K562 (cell line): ENCODE measurements at regions not wholly inside any gene's neighbourhood (a gene's known extent, or its start where the extent isn't known, plus 50 kb on each side); places are given as distances from the start of the nearest gene placed in this dataset.

Source experiments
- ATAC-seq: fragments of 200-7000 bp; cut with Tn5 transposase; 3 replicates; pipeline ENCODE4 v1.9.1; 2020; ENCODE audit warnings: moderate library complexity
- BruUV-seq: library from RNA; stranded (reverse); fragments of 400-500 nt; replicated peaks from 2 replicates; lab custom pipeline; 2021; lab: Mats Ljungman, UMichigan
- CTCF ChIA-PET: fragments of 300-600 bp; formaldehyde crosslinking; extraction: SDS; loops from one replicate; lab custom pipeline; 2021; ENCODE audit warnings: low intra/inter-chr PET ratio; lab: Yijun Ruan, JAX
- POLR2A ChIA-PET: fragments of 300-600, 350-650 bp; sonication (Branson Sonifier 250); formaldehyde crosslinking; extraction: SDS; loops from one replicate; lab custom pipeline; 2021; ENCODE audit warnings: antibody characterized with exemption, inconsistent platforms; lab: Yijun Ruan, JAX
- DNase-seq, 4 experiments: peaks; one replicate each; pipeline versions ENCODE4 v3.0.0 to v3.0.0-alpha.2; 2011 to 2018; ENCODE audit warnings: low spot score in 3 of 4, mixed read lengths in 3 of 4; ENCODE audit errors: extremely low read depth in 1 of 4
- FAIRE-seq: peaks from 2 replicates; lab custom pipeline; 2011; peaks lifted over from hg19 to GRCh38; lab: Jason Lieb, UNC
- H2AFZ ChIP-seq: 2 replicates; pipeline ENCODE4 v1.6.0; 2011; ENCODE audit warnings: low read depth, low read length, control low read depth, inconsistent platforms
- H3K27ac ChIP-seq: fragments of 200-600 bp; 3 replicates; pipeline ENCODE4 v1.8.0; 2011; ENCODE audit warnings: low read depth, mild to moderate bottlenecking, control low read depth, inconsistent platforms, low read length, moderate library complexity, mixed read lengths; ENCODE audit errors: extremely low read depth
- H3K27me3 ChIP-seq, 2 experiments: fragments of 300-600 bp in 1 of 2; 2 replicates in 1 of 2; 3 replicates in 1 of 2; pipeline versions ENCODE4 v1.6.0 to v1.8.0; 2011; ENCODE audit warnings: inconsistent platforms in 2 of 2, low read length in 2 of 2, mild to moderate bottlenecking in 1 of 2, mixed read lengths in 1 of 2, moderate library complexity in 1 of 2; ENCODE audit not compliant: control insufficient read depth in 2 of 2, insufficient read depth in 2 of 2
- H3K36me3 ChIP-seq: fragments of 300-600 bp; 3 replicates; pipeline ENCODE4 v1.8.0; 2011; ENCODE audit warnings: mild to moderate bottlenecking, low read length, inconsistent platforms; ENCODE audit not compliant: control insufficient read depth, insufficient read depth
- H3K4me1 ChIP-seq, 2 experiments: fragments of 200-600 bp in 1 of 2; replicated peaks in 1 of 2; 2 replicates in 1 of 2; 3 replicates in 1 of 2; pipeline versions ENCODE4 v1.5.1 to v1.8.0; 2011; ENCODE audit warnings: inconsistent platforms in 2 of 2, low read length in 2 of 2, mild to moderate bottlenecking in 1 of 2, mixed read lengths in 1 of 2, moderate library complexity in 1 of 2; ENCODE audit not compliant: control insufficient read depth in 2 of 2, insufficient read depth in 2 of 2
- H3K4me2 ChIP-seq: 2 replicates; pipeline ENCODE4 v1.6.1; 2011; ENCODE audit warnings: low read length, control low read depth, inconsistent platforms, mixed read lengths; ENCODE audit not compliant: insufficient read depth
- H3K4me3 ChIP-seq: fragments of 200-600 bp; sonication (generic), shearing (Covaris generic); 2 replicates; pipeline ENCODE4 v1.5.1; 2016; ENCODE audit warnings: control low read depth, inconsistent platforms
- H3K79me2 ChIP-seq: fragments of 200-600 bp; 3 replicates; pipeline ENCODE4 v1.8.0; 2011; ENCODE audit warnings: low read length, inconsistent platforms; ENCODE audit not compliant: control insufficient read depth, insufficient read depth
- H3K9ac ChIP-seq, 2 experiments: 2 replicates each; pipeline versions ENCODE4 v1.6.0 to v1.6.1; 2011; ENCODE audit warnings: low read depth in 2 of 2, low read length in 2 of 2, control low read depth in 1 of 2, inconsistent platforms in 1 of 2, mild to moderate bottlenecking in 1 of 2, mixed read lengths in 1 of 2; ENCODE audit not compliant: insufficient read depth in 1 of 2
- H3K9me1 ChIP-seq: one replicate; pipeline ENCODE4 v1.6.0; 2011; ENCODE audit warnings: inconsistent platforms, mild to moderate bottlenecking, low read length, moderate library complexity; ENCODE audit not compliant: control insufficient read depth, insufficient read depth
- H3K9me3 ChIP-seq: replicated peaks from 2 replicates; pipeline ENCODE4 v1.5.1; 2011; ENCODE audit warnings: low read depth, low read length, inconsistent platforms; ENCODE audit not compliant: control insufficient read depth, insufficient read depth
- H4K20me1 ChIP-seq: replicated peaks from 2 replicates; pipeline ENCODE4 v1.6.1; 2011; ENCODE audit warnings: low read length, inconsistent platforms, mixed read lengths; ENCODE audit not compliant: control insufficient read depth, insufficient read depth
- BRCA1 ChIP-seq, 2 experiments: fragments of 450-650 bp in 1 of 2; sonication (generic) in 1 of 2; formaldehyde crosslinking in 1 of 2; IDR thresholded peaks; 2 replicates each; pipeline versions ENCODE4 v1.5.0 to v1.6.1; 2017 to 2020; ENCODE audit warnings: mild to moderate bottlenecking in 1 of 2, missing genetic modification reagents in 1 of 2
- CCAR2 ChIP-seq: fragments of 200-400 bp; formaldehyde crosslinking; IDR thresholded peaks from 2 replicates; pipeline ENCODE4 v1.6.1; 2017; ENCODE audit warnings: mild to moderate bottlenecking, low read depth, low read length
- CREM ChIP-seq: IDR thresholded peaks from 2 replicates; pipeline ENCODE4 v1.6.1; 2014; ENCODE audit warnings: antibody characterized with exemption, low read depth
- FOXK1 ChIP-seq: sonication (generic); formaldehyde crosslinking; IDR thresholded peaks from 2 replicates; pipeline ENCODE4 v1.8.0; 2022; ENCODE audit warnings: missing genetic modification reagents, mild to moderate bottlenecking, borderline replicate concordance
- HDAC3 ChIP-seq: fragments of 450-650 bp; IDR thresholded peaks from 2 replicates; pipeline ENCODE4 v1.6.1; 2018; ENCODE audit warnings: borderline replicate concordance, mild to moderate bottlenecking, moderate library complexity; ENCODE audit not compliant: partially characterized antibody
- PHTF2 ChIP-seq: fragments of 250-450 bp; sonication (Bioruptor Pico); IDR thresholded peaks from 2 replicates; pipeline ENCODE4 v1.5.0; 2021; ENCODE audit warnings: mild to moderate bottlenecking
- POLR2AphosphoS2 ChIP-seq: IDR thresholded peaks from 2 replicates; pipeline ENCODE4 v1.6.1; 2012; ENCODE audit warnings: low read length, improper control_type of control experiment
- RB1 ChIP-seq: fragments of 450-650 bp; IDR thresholded peaks from 2 replicates; pipeline ENCODE4 v1.6.1; 2017; ENCODE audit warnings: low read depth, mild to moderate bottlenecking
- RHOXF2B ChIP-seq: fragments of 250-450 bp; sonication (Bioruptor Pico); conservative IDR thresholded peaks from 2 replicates; pipeline ENCODE4 v1.5.1; 2021
- STAT5A ChIP-seq: IDR thresholded peaks from 2 replicates; pipeline ENCODE4 v1.6.1; 2012; ENCODE audit warnings: low read length, inconsistent platforms, borderline replicate concordance
- VEZF1 ChIP-seq: fragments of 200-800 bp; sonication (Bioruptor generic); IDR thresholded peaks from 2 replicates; pipeline ENCODE4 v1.6.1; 2017; ENCODE audit warnings: missing genetic modification characterization, missing compliant biosample characterization
- WGBS: fragments of 100-300 bp; shearing (Covaris generic); methylation state at CpG from one replicate; pipeline ENCODE4 v1.1.6; 2016; ENCODE audit warnings: low coverage, mixed read lengths; ENCODE audit not compliant: insufficient coverage; ENCODE audit errors: missing lambda C conversion rate; 5-methylcytosine and 5-hydroxymethylcytosine counted together
- in situ Hi-C: fragments of 300-500 bp; cut with MboI; formaldehyde crosslinking; loops from 4 replicates; pipeline ENCODE4 v1.15.0; 2018; ENCODE audit warnings: inconsistent platforms, mixed read lengths
- intact Hi-C: fragments of 100-400 bp; cut with micrococcal nuclease; formaldehyde crosslinking; loops from 2 replicates; pipeline ENCODE4 v1.14.2; 2022
- TF ChIP-seq, protein P1 (sequence below): fragments of 250-450 bp; sonication (Bioruptor Pico); IDR thresholded peaks from 2 replicates; pipeline ENCODE4 v1.4.0; 2020; ENCODE audit warnings: mild to moderate bottlenecking, moderate library complexity

GRCh38 chr10:111493024-111493625, 416.3 kb downstream of the ADRA2A start:
- ChIA-PET CTCF (interaction anchor here (0.6 kb wide), 1 partner anchor 979 kb away, joined by 3 read pairs; no protein-coding TSS in a partner anchor), POLR2A (no interaction called here)
- no TSS peak for BruUV-seq
- no peak for FAIRE-seq
- in situ Hi-C loops = no loop called here
- H2AFZ ChIP-seq = no peak overlapping the region
- no peak overlapping the region for H3K4me2 ChIP-seq
- intact Hi-C loops = no loop called here
- no peak overlapping the region for H3K9ac ChIP-seq
- no peaks in the 10 kb centered on the region for H3K9me1 ChIP-seq
- no CpG with 5 or more reads among the region's 2 CpGs for WGBS
- no peak overlapping the region for H3K4me3 ChIP-seq
- no peaks in the 10 kb centered on the region for H3K27me3 ChIP-seq
- no peak for ATAC-seq
- no peaks in the 10 kb centered on the region for H3K79me2 ChIP-seq
- TF ChIP-seq CCAR2 = no peak
- TF ChIP-seq, protein P1, sequence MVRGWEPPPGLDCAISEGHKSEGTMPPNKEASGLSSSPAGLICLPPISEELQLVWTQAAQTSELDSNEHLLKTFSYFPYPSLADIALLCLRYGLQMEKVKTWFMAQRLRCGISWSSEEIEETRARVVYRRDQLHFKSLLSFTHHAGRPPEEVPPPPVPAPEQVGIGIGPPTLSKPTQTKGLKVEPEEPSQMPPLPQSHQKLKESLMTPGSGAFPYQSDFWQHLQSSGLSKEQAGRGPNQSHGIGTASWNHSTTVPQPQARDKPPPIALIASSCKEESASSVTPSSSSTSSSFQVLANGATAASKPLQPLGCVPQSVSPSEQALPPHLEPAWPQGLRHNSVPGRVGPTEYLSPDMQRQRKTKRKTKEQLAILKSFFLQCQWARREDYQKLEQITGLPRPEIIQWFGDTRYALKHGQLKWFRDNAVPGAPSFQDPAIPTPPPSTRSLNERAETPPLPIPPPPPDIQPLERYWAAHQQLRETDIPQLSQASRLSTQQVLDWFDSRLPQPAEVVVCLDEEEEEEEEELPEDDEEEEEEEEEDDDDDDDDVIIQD = no peak
- DNase-seq = no peak
- no peaks in the 10 kb centered on the region for H3K4me1 ChIP-seq
- no peaks in the 10 kb centered on the region; the same call in 1 of the 2 replicates for H3K9me3 ChIP-seq
- H4K20me1 ChIP-seq = no peaks in the 10 kb centered on the region
- H3K36me3 ChIP-seq = no peaks in the 10 kb centered on the region
- no peak overlapping the region for H3K27ac ChIP-seq

GRCh38 chr10:111498560-111498959, 421.7 kb downstream of the ADRA2A start:
- no TSS peak for BruUV-seq
- FAIRE-seq (no peak), DNase-seq (no peak), ATAC-seq (no peak)
- intact Hi-C loops = no loop called here
- 0% methylated on average over 1 of the region's 1 CpG for WGBS
- Histone ChIP-seq H3K9ac (no peak overlapping the region), H3K4me3 (no peak overlapping the region), H3K27ac (no peak overlapping the region), H3K36me3 (no peaks in the 10 kb centered on the region), H3K79me2 (no peaks in the 10 kb centered on the region), H3K4me2 (no peak overlapping the region), H3K9me3 (no peaks in the 10 kb centered on the region), H4K20me1 (no peaks in the 10 kb centered on the region), H3K4me1 (no peaks in the 10 kb centered on the region), H2AFZ (no peak overlapping the region), H3K27me3 (no peaks in the 10 kb centered on the region), H3K9me1 (no peaks in the 10 kb centered on the region)
- CTCF ChIA-PET = no interaction called here
- POLR2A ChIA-PET = no interaction called here
- in situ Hi-C loops = no loop called here
- TF ChIP-seq BRCA1 (IDR thresholded peaks at IDR 0.05) (no peak), BRCA1 (CRISPR knock-in tag; IDR thresholded peaks at IDR 0.05) (no peak), POLR2AphosphoS2 (no peak), RB1 (no peak), STAT5A (no peak), HDAC3 (no peak), FOXK1 (CRISPR knock-in tag) (no peak), RHOXF2B (CRISPR knock-in tag) (no peak), PHTF2 (CRISPR knock-in tag) (no peak), VEZF1 (CRISPR knock-in tag) (no peak), CREM (no peak)
